ENCODE measurements at regions not wholly inside any gene's neighbourhood (a gene's known extent, or its start where the extent isn't known, plus 50 kb on each side); places are given as distances from the start of the nearest gene placed in this dataset.

- H3K4me1 ChIP-seq (ENCODE audit: control insufficient read depth in 1 of 2, insufficient read depth in 2 of 2, low read length in 2 of 2): no peaks in the 10 kb centered on the region
- H3K36me3 Mint-ChIP-seq: no peaks in the 10 kb centered on the region
- TF ChIP-seq, protein P1, sequence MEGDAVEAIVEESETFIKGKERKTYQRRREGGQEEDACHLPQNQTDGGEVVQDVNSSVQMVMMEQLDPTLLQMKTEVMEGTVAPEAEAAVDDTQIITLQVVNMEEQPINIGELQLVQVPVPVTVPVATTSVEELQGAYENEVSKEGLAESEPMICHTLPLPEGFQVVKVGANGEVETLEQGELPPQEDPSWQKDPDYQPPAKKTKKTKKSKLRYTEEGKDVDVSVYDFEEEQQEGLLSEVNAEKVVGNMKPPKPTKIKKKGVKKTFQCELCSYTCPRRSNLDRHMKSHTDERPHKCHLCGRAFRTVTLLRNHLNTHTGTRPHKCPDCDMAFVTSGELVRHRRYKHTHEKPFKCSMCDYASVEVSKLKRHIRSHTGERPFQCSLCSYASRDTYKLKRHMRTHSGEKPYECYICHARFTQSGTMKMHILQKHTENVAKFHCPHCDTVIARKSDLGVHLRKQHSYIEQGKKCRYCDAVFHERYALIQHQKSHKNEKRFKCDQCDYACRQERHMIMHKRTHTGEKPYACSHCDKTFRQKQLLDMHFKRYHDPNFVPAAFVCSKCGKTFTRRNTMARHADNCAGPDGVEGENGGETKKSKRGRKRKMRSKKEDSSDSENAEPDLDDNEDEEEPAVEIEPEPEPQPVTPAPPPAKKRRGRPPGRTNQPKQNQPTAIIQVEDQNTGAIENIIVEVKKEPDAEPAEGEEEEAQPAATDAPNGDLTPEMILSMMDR (IDR thresholded peaks at IDR 0.05): no peak
These were observed 125.5 kb upstream of the GIMD1 start for GRCh38 chr4:106494066-106494465.

DNA sequence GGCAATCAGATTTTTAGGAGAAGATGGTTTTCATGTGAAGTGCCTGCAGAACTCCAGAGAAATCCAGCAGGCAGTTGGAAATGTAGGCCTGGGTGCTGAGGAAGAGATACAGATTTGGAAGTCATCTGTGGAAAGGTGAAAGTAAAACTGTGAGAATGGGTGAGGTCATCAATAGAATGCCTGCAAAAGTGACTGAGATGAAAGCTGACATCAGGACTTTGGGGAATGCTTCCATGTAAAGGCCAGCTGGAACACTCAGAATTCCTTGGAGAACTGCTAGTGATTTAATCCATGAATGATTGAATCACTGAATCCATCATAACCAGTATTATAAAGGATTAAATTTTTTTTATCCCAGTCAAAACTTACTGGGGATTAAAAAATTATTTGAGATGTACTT lies 124.5 kb upstream of the GIMD1 start:
- Histone ChIP-seq H2AFZ (ENCODE audit: insufficient read depth, low read depth, low read length, poor library complexity, severe bottlenecking) (no peak overlapping the region), H3K4me2 (replicated peaks; ENCODE audit: extremely low read depth, low read length, poor library complexity, severe bottlenecking) (no peak overlapping the region), H3K4me3 (replicated peaks in 1 of 3; ENCODE audit: low read depth in 2 of 3, low read length in 3 of 3) (no peak overlapping the region), H3K9ac (ENCODE audit: insufficient read depth, low read length, poor library complexity, severe bottlenecking) (no peak overlapping the region), H3K79me2 (ENCODE audit: insufficient read depth, low read length) (no peaks in the 10 kb centered on the region), H3K27ac (ENCODE audit: low read depth in 1 of 2, low read length in 2 of 2) (no peak overlapping the region), H3K4me1 (ENCODE audit: control insufficient read depth in 1 of 2, insufficient read depth in 2 of 2, low read length in 2 of 2) (no peaks in the 10 kb centered on the region), H3K9me3 (replicated peaks in 1 of 2; ENCODE audit: control insufficient read depth in 1 of 2, insufficient read depth in 1 of 2, low read length in 2 of 2) (no peaks in the 10 kb centered on the region), H4K20me1 (ENCODE audit: insufficient read depth, low read length) (no peaks in the 10 kb centered on the region), H3K36me3 (replicated peaks in 1 of 2; ENCODE audit: control insufficient read depth in 1 of 2, insufficient read depth in 2 of 2, low read length in 2 of 2) (no peaks in the 10 kb centered on the region), H3K27me3 (ENCODE audit: control insufficient read depth in 2 of 2, insufficient read depth in 2 of 2, low read length in 2 of 2) (no peaks in the 10 kb centered on the region)
- no peak overlapping the region for H3K27ac Mint-ChIP-seq
- DNase-seq: no peak
- H3K4me1 Mint-ChIP-seq: no peaks in the 10 kb centered on the region
- peaks cover 0 to 6% (median 3%) of the 10 kb centered on the region in 7 donors for H3K9me3 Mint-ChIP-seq
- no peaks in the 10 kb centered on the region for H3K36me3 Mint-ChIP-seq
- intact Hi-C loops (cut with micrococcal nuclease): no loop called here
- peaks cover 1 to 4% (median 2%) of the 10 kb centered on the region in 3 donors for H3K27me3 Mint-ChIP-seq (ENCODE audit: low read depth in 3 of 3)
- no peak overlapping the region for H3K4me3 Mint-ChIP-seq
- TF ChIP-seq, protein P1 (IDR thresholded peaks at IDR 0.05): no peak

More at GRCh38 chr4:106494066-106494465, 125.5 kb upstream of the GIMD1 start:
- H3K4me3 Mint-ChIP-seq: no peak overlapping the region
- no peak overlapping the region for H3K27ac Mint-ChIP-seq
- H3K9me3 Mint-ChIP-seq: peaks cover 0 to 4% (median 2%) of the 10 kb centered on the region in 7 donors
- no peaks in the 10 kb centered on the region for H3K36me3 ChIP-seq (replicated peaks in 1 of 2; ENCODE audit: control insufficient read depth in 1 of 2, insufficient read depth in 2 of 2, low read length in 2 of 2)
- no peaks in the 10 kb centered on the region for H3K79me2 ChIP-seq (ENCODE audit: insufficient read depth, low read length)
- peaks cover 0 to 2% (median 1%) of the 10 kb centered on the region in 3 donors for H3K27me3 Mint-ChIP-seq (ENCODE audit: low read depth in 3 of 3)
- no peaks in the 10 kb centered on the region for H3K4me1 Mint-ChIP-seq
- H3K4me3 ChIP-seq (replicated peaks in 1 of 3; ENCODE audit: low read depth in 2 of 3, low read length in 3 of 3): no peak overlapping the region
- H3K4me2 ChIP-seq (replicated peaks; ENCODE audit: extremely low read depth, low read length, poor library complexity, severe bottlenecking): no peak overlapping the region
- H3K27ac ChIP-seq (ENCODE audit: low read depth in 1 of 2, low read length in 2 of 2): no peak overlapping the region
- no peaks in the 10 kb centered on the region for H3K27me3 ChIP-seq (ENCODE audit: control insufficient read depth in 2 of 2, insufficient read depth in 2 of 2, low read length in 2 of 2)
- no peak overlapping the region for H3K9ac ChIP-seq (ENCODE audit: insufficient read depth, low read length, poor library complexity, severe bottlenecking)
- no CpG with 5 or more reads among the region's 1 CpG for WGBS (ENCODE audit: insufficient coverage)
- intact Hi-C loops (cut with micrococcal nuclease): no loop called here
- H4K20me1 ChIP-seq (ENCODE audit: insufficient read depth, low read length): no peaks in the 10 kb centered on the region
- H2AFZ ChIP-seq (ENCODE audit: insufficient read depth, low read depth, low read length, poor library complexity, severe bottlenecking): no peak overlapping the region
- no peak for DNase-seq
- H3K9me3 ChIP-seq (replicated peaks in 1 of 2; ENCODE audit: control insufficient read depth in 1 of 2, insufficient read depth in 1 of 2, low read length in 2 of 2): no peaks in the 10 kb centered on the region
